PC-9 (cell line): ENCODE measurements at regions not wholly inside any gene's neighbourhood (a gene's known extent, or its start where the extent isn't known, plus 50 kb on each side); places are given as distances from the start of the nearest gene placed in this dataset.

Source experiments
- BruUV-seq: library from RNA; stranded (reverse); fragments of 400-500 nt; replicated peaks from 2 replicates; lab custom pipeline; 2021; lab: Mats Ljungman, UMichigan
- CTCF ChIA-PET: fragments of 300-600 bp; sonication (Branson Sonifier 250); formaldehyde crosslinking; loops from one replicate; lab custom pipeline; 2022; ENCODE audit warnings: antibody characterized with exemption; lab: Charles Lee
- POLR2A ChIA-PET: fragments of 300-600 bp; sonication (Branson Sonifier 250); formaldehyde crosslinking; loops from one replicate; lab custom pipeline; 2022; ENCODE audit warnings: antibody characterized with exemption; ENCODE audit not compliant: unreplicated experiment; lab: Charles Lee
- DNase-seq, 2 experiments: peaks; one replicate each; pipeline versions ENCODE4 v3.0.0 to v3.0.0-alpha.2; 2015 to 2022; ENCODE audit warnings: mixed read lengths in 1 of 2
- H2AFZ ChIP-seq: fragments of 200-600 bp; sonication (generic); 2 replicates; pipeline ENCODE4 v1.8.1; 2017; ENCODE audit warnings: antibody characterized with exemption
- H3F3A ChIP-seq: fragments of 200-600 bp; sonication (generic); 2 replicates; pipeline ENCODE4 v1.8.1; 2017; ENCODE audit warnings: antibody characterized with exemption, mild to moderate bottlenecking, low read depth; ENCODE audit not compliant: insufficient read depth
- H3K27ac ChIP-seq: fragments of 200-600 bp; sonication (generic); 2 replicates; pipeline ENCODE4 v1.6.1; 2016; ENCODE audit warnings: mixed run types
- H3K27me3 ChIP-seq: fragments of 200-600 bp; sonication (generic); 2 replicates; pipeline ENCODE4 v1.6.1; 2016; ENCODE audit warnings: low read depth, mixed run types; ENCODE audit not compliant: insufficient read depth
- H3K36me3 ChIP-seq: fragments of 200-600 bp; sonication (generic); 2 replicates; pipeline ENCODE4 v1.6.1; 2016; ENCODE audit warnings: low read depth, mixed run types
- H3K4me1 ChIP-seq: fragments of 200-600 bp; sonication (generic); replicated peaks from 2 replicates; pipeline ENCODE4 v1.6.1; 2016; ENCODE audit warnings: mixed run types; ENCODE audit not compliant: insufficient read depth
- H3K4me2 ChIP-seq: fragments of 200-600 bp; sonication (generic); 2 replicates; pipeline ENCODE4 v1.6.1; 2017; ENCODE audit warnings: mixed run types
- H3K4me3 ChIP-seq: fragments of 200-600 bp; sonication (generic); 2 replicates; pipeline ENCODE4 v1.6.1; 2016; ENCODE audit warnings: mixed run types
- H3K79me2 ChIP-seq: fragments of 200-600 bp; sonication (generic); 2 replicates; pipeline ENCODE4 v1.6.1; 2017; ENCODE audit warnings: low read depth, mixed run types
- H3K9me2 ChIP-seq: fragments of 200-600 bp; sonication (generic); 2 replicates; pipeline ENCODE4 v1.8.1; 2017; ENCODE audit warnings: mild to moderate bottlenecking; ENCODE audit not compliant: insufficient read depth
- H3K9me3 ChIP-seq: fragments of 200-600 bp; sonication (generic); 2 replicates; pipeline ENCODE4 v1.8.1; 2016; ENCODE audit warnings: low read depth; ENCODE audit not compliant: insufficient read depth
- H4K20me1 ChIP-seq: fragments of 200-600 bp; sonication (generic); 2 replicates; pipeline ENCODE4 v1.8.1; 2017; ENCODE audit not compliant: insufficient read depth
- EZH2 ChIP-seq: fragments of 200-600 bp; sonication (generic); IDR thresholded peaks from 2 replicates; pipeline ENCODE4 v1.8.0; 2017; ENCODE audit warnings: antibody characterized with exemption, low read depth
- intact Hi-C: fragments of 100-400 bp; cut with micrococcal nuclease; formaldehyde crosslinking; loops from one replicate; pipeline ENCODE4 v1.10.0; 2022; ENCODE audit not compliant: unreplicated experiment
- TF ChIP-seq, protein P1 (sequence below): fragments of 200-600 bp; sonication (generic); conservative IDR thresholded peaks from 2 replicates; pipeline ENCODE4 v1.6.1; 2017; ENCODE audit warnings: mixed run types, antibody characterized with exemption, mild to moderate bottlenecking, moderate library complexity

DNA sequence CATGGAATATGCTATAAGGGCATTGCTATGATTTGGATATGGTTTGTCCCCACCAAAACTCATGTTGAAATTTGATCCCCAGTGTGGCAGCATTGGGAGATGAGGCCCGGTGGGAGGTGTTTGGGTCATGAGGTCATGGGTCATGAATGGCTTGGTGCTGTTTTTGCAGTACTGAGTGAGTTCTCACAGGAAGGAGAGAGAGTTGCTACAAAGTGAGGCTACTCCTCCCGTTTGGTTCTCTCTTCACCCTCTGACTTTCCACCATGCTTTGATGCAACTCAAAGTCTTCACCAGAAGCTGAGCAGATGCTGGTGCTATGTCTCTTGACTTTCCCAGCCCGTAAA, 388.1 kb upstream of the TMPO start:
- ChIA-PET POLR2A (no interaction called here), CTCF (no interaction called here)
- no TSS peak for BruUV-seq
- no peak overlapping the region for H2AFZ ChIP-seq
- H3K27ac ChIP-seq = no peak overlapping the region
- TF ChIP-seq, protein P1, sequence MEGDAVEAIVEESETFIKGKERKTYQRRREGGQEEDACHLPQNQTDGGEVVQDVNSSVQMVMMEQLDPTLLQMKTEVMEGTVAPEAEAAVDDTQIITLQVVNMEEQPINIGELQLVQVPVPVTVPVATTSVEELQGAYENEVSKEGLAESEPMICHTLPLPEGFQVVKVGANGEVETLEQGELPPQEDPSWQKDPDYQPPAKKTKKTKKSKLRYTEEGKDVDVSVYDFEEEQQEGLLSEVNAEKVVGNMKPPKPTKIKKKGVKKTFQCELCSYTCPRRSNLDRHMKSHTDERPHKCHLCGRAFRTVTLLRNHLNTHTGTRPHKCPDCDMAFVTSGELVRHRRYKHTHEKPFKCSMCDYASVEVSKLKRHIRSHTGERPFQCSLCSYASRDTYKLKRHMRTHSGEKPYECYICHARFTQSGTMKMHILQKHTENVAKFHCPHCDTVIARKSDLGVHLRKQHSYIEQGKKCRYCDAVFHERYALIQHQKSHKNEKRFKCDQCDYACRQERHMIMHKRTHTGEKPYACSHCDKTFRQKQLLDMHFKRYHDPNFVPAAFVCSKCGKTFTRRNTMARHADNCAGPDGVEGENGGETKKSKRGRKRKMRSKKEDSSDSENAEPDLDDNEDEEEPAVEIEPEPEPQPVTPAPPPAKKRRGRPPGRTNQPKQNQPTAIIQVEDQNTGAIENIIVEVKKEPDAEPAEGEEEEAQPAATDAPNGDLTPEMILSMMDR = no peak
- no peak for TF ChIP-seq EZH2
- no peak for DNase-seq
- no peaks in the 10 kb centered on the region for H3K9me3 ChIP-seq
- no peak overlapping the region for H3K4me2 ChIP-seq
- H3K4me1 ChIP-seq = no peaks in the 10 kb centered on the region
- intact Hi-C loops = no loop called here
- no peaks in the 10 kb centered on the region for H3K36me3 ChIP-seq
- H3K4me3 ChIP-seq = no peak overlapping the region
- no peaks in the 10 kb centered on the region for H3K79me2 ChIP-seq
- no peaks in the 10 kb centered on the region for H3F3A ChIP-seq
- no peaks in the 10 kb centered on the region for H3K27me3 ChIP-seq
- no peaks in the 10 kb centered on the region for H3K9me2 ChIP-seq
- no peaks in the 10 kb centered on the region for H4K20me1 ChIP-seq

DNA sequence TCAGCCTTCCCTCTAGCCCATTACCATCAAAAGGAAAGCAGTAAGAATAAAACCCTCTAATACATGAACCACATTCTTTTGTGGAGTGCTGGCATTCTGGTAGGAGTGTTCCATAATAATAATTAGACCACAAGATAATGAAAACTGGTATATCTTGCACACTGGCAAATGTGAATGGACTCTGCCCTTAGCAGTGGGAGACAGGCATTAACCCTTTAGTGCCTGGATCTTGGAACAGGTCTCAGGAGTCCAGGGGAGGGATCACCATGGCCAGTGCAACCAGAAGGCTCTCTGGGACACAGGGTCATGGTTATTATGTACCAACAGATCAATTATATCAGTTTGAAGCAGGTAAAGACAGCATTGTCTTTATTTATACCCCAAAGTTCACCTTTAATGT, 387.5 kb upstream of the TMPO start:
- ChIA-PET POLR2A (no interaction called here), CTCF (no interaction called here)
- Histone ChIP-seq H3K4me3 (no peak overlapping the region), H3K79me2 (no peaks in the 10 kb centered on the region), H3K9me3 (no peaks in the 10 kb centered on the region), H3K4me1 (no peaks in the 10 kb centered on the region), H3K36me3 (no peaks in the 10 kb centered on the region), H3K27me3 (no peaks in the 10 kb centered on the region), H3K4me2 (no peak overlapping the region), H2AFZ (no peak overlapping the region), H3K9me2 (no peaks in the 10 kb centered on the region), H4K20me1 (no peaks in the 10 kb centered on the region), H3F3A (no peaks in the 10 kb centered on the region), H3K27ac (no peak overlapping the region)
- TF ChIP-seq, protein P1 = no peak
- TF ChIP-seq EZH2 = no peak
- no peak for DNase-seq
- intact Hi-C loops = no loop called here
- no TSS peak for BruUV-seq

- no TSS peak for BruUV-seq
- intact Hi-C loops = no loop called here
- CTCF ChIA-PET = no interaction called here
- Histone ChIP-seq H3K4me3 (no peak overlapping the region), H4K20me1 (no peaks in the 10 kb centered on the region), H3K9me3 (no peaks in the 10 kb centered on the region), H3K79me2 (no peaks in the 10 kb centered on the region), H3K36me3 (no peaks in the 10 kb centered on the region), H3F3A (no peaks in the 10 kb centered on the region), H3K27ac (no peak overlapping the region), H3K4me1 (no peaks in the 10 kb centered on the region), H3K4me2 (no peak overlapping the region), H3K9me2 (no peaks in the 10 kb centered on the region), H2AFZ (no peak overlapping the region), H3K27me3 (no peaks in the 10 kb centered on the region)
- TF ChIP-seq, protein P1 = no peak
- TF ChIP-seq EZH2 = no peak
- DNase-seq = no peak
- POLR2A ChIA-PET = no interaction called here
These were observed 378.8 kb upstream of the TMPO start for GRCh38 chr12:98136544-98136943.
